Naive thymus-derived CD8-positive, alpha-beta T cell (primary cell): ENCODE measurements at regions not wholly inside any gene's neighbourhood (a gene's known extent, or its start where the extent isn't known, plus 50 kb on each side); places are given as distances from the start of the nearest gene placed in this dataset.

Source experiments
- ATAC-seq, 2 donors: fragments of 150-1000 bp; cut with Tn5 transposase in 1 of 2; sonication (Bioruptor Pico), chemical (Tn5 transposase) in 1 of 2; 1 replicate in 1 of 2; 2 replicates in 1 of 2; pipeline ENCODE4 v1.10.0; 2021; ENCODE audit warnings: mild to moderate bottlenecking in 2 of 2, moderate library complexity in 2 of 2
- POLR2A ChIA-PET: fragments of 350-600 bp; sonication (Branson Sonifier 250); formaldehyde crosslinking; loops from one replicate; lab custom pipeline; 2021; ENCODE audit warnings: antibody characterized with exemption; lab: Charles Lee
- DNase-seq, 10 donors: peaks; one replicate each; pipeline versions ENCODE4 v3.0.0 to v3.0.0-alpha.2; 2020 to 2022
- H3K27ac Mint-ChIP-seq, 10 donors: one replicate each; pipeline ENCODE4 v1.8.0; 2020 to 2022; ENCODE audit warnings: mild to moderate bottlenecking in 10 of 10, mixed read lengths in 10 of 10, moderate library complexity in 4 of 10, inconsistent platforms in 1 of 10
- H3K27me3 Mint-ChIP-seq, 5 donors: one replicate each; pipeline ENCODE4 v1.8.0; 2021 to 2022; ENCODE audit warnings: mixed read lengths in 5 of 5
- H3K36me3 Mint-ChIP-seq, 3 donors: one replicate each; pipeline ENCODE4 v1.8.0; 2020 to 2022; ENCODE audit warnings: mixed read lengths in 3 of 3, mild to moderate bottlenecking in 2 of 3, inconsistent platforms in 1 of 3
- H3K4me1 Mint-ChIP-seq, 4 donors: one replicate each; pipeline ENCODE4 v1.8.0; 2021 to 2022; ENCODE audit warnings: mixed read lengths in 4 of 4
- H3K4me3 Mint-ChIP-seq, 10 donors: one replicate each; pipeline ENCODE4 v1.8.0; 2020 to 2022; ENCODE audit warnings: mild to moderate bottlenecking in 10 of 10, mixed read lengths in 10 of 10, moderate library complexity in 6 of 10, inconsistent platforms in 1 of 10
- H3K9me3 Mint-ChIP-seq, 9 donors: one replicate each; pipeline ENCODE4 v1.8.0; 2020 to 2022; ENCODE audit warnings: mixed read lengths in 9 of 9, mild to moderate bottlenecking in 3 of 9, inconsistent platforms in 1 of 9, moderate library complexity in 1 of 9

DNA sequence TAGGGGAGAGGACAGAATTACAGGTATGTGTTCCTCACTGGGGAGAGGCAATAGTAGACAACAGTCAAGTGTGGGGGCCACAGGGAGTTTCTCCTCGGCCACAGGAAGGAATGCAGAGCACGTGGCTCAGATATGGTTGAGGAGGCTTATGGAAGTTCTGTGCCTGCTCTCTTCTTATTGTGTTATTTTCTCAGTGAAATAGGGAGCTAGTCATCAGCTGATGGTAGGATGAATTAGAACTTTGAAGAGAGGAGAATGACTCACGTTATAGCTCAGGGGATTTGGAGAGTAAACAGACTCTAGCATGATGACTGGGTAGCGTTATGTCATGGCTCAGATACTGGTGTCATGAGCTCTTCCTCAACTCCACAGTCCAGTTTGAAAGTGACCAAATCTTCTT lies 308.3 kb upstream of the IGFBP3 start:
- Mint-ChIP-seq H3K27me3 (peaks cover 0 to 21% (median 8%) of the 10 kb centered on the region in 5 donors), H3K9me3 (peaks cover 0 to 10% (median 4%) of the 10 kb centered on the region in 9 donors), H3K27ac (no peak overlapping the region), H3K4me3 (no peak overlapping the region), H3K4me1 (no peaks in the 10 kb centered on the region), H3K36me3 (no peaks in the 10 kb centered on the region)
- ATAC-seq (no peak), DNase-seq (no peak)
- POLR2A ChIA-PET = no interaction called here

GRCh38 chr7:46226860-46227259 lies 305.8 kb upstream of the IGFBP3 start:
- ATAC-seq = no peak
- H3K4me3 Mint-ChIP-seq = no peak overlapping the region
- H3K27me3 Mint-ChIP-seq = peaks cover 0 to 25% (median 10%) of the 10 kb centered on the region in 5 donors
- H3K36me3 Mint-ChIP-seq = no peaks in the 10 kb centered on the region
- POLR2A ChIA-PET = no interaction called here
- H3K9me3 Mint-ChIP-seq = peaks cover 0 to 14% (median 4%) of the 10 kb centered on the region in 9 donors
- H3K27ac Mint-ChIP-seq = no peak overlapping the region
- H3K4me1 Mint-ChIP-seq = no peaks in the 10 kb centered on the region
- DNase-seq = no peak

DNA sequence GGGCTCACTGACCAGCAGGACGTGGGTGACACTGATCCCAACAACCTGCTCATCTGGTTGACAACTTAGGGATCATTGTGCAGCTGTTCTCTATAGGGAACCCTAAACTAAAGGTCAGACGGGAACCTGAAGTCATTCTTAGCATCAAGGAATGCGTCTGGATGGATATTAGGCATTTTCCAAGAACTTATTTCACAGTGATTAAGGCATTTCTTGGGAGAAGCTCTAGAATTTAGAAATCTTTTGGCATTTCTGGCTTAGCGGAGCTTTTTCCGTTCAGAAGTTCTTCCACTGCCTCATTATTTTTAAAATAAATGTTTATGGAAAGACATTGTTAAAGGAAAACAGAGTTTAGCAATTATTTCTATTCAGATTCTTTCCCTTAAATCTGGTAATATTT lies 303.3 kb upstream of the IGFBP3 start:
- Mint-ChIP-seq H3K4me3 (no peak overlapping the region), H3K36me3 (no peaks in the 10 kb centered on the region), H3K27me3 (peaks cover 2 to 21% (median 7%) of the 10 kb centered on the region in 5 donors), H3K4me1 (no peaks in the 10 kb centered on the region), H3K27ac (no peak overlapping the region), H3K9me3 (peaks cover 0 to 17% (median 4%) of the 10 kb centered on the region in 9 donors)
- DNase-seq (no peak), ATAC-seq (no peak)
- POLR2A ChIA-PET = no interaction called here

DNA sequence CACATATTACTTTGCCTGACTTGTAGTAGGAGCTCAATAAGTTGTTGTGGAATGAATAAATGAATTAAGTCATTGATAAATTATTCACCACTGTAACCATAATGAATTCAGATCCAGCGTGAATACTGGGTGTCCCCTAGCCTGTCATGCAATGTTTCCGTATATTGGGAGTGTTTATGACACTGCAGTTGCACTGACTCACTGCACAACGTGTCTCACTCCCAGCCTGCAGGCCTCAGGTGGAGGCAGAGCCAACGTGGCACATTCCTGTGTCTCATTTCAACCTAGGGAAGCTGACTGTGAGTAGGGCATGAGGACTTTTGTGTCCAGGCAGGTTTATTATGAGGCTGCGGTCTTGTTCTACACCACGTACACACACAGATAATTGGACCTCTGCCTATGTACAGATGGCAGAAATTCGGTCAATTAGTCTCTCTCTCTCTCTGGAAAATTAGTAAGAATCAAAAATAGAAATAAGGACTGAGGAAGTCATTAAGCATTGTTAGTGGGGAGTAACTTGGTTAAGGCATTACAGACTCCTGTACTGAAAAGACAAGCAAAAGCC lies 299.1 kb upstream of the IGFBP3 start:
- H3K27ac Mint-ChIP-seq = no peak overlapping the region
- no peaks in the 10 kb centered on the region for H3K36me3 Mint-ChIP-seq
- POLR2A ChIA-PET = no interaction called here
- H3K4me3 Mint-ChIP-seq = no peak overlapping the region
- H3K27me3 Mint-ChIP-seq = peaks cover 0 to 16% (median 3%) of the 10 kb centered on the region in 5 donors
- H3K4me1 Mint-ChIP-seq = no peaks in the 10 kb centered on the region
- H3K9me3 Mint-ChIP-seq = peaks cover 0 to 13% (median 1%) of the 10 kb centered on the region in 9 donors
- no peak for DNase-seq
- ATAC-seq = no peak

DNA sequence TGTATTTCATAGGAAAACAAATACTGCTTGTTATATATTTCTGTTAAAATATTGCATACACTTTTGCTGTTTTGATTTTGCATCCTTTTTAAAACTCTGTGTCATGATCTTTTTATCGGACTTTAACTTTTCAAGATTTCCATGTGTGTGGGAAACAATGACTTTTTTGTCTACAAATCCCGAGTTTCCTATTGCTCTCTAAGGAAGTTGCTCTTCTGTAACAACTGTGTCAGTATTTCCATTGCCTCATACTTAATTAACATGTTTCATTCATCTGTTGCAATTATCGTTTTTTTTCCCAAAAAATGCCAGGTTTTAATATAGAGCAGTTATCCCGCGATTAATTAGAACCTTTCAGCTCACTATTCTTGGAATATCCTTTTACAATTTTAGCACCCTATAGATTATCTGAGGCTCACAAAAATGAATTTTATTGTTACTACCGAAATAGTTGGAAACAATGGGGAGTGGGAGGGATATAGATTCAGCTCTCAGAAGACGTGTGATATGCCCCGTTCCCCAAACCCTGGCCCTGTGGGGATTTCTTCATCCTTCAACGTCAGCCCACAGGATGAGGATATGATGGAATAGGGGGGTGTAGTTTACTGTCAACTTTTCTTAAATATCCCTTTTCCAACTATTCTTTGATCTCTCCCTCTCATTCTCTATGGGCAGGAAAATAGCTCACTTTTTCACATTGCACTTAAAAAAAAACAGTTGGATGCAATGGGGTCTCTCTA lies 297.6 kb upstream of the IGFBP3 start:
- no peaks in the 10 kb centered on the region for H3K4me1 Mint-ChIP-seq
- H3K27me3 Mint-ChIP-seq = peaks cover 0 to 15% (median 5%) of the 10 kb centered on the region in 5 donors
- no peak overlapping the region for H3K27ac Mint-ChIP-seq
- no peak overlapping the region for H3K4me3 Mint-ChIP-seq
- DNase-seq (no peak), ATAC-seq (no peak)
- POLR2A ChIA-PET = no interaction called here
- H3K9me3 Mint-ChIP-seq = peaks cover 0 to 13% (median 0%) of the 10 kb centered on the region in 9 donors
- no peaks in the 10 kb centered on the region for H3K36me3 Mint-ChIP-seq

GRCh38 chr7:46215987-46216567 lies 295.0 kb upstream of the IGFBP3 start:
- Mint-ChIP-seq H3K27ac (no peak overlapping the region), H3K4me3 (no peak overlapping the region), H3K27me3 (peaks cover 0 to 9% (median 2%) of the 10 kb centered on the region in 5 donors), H3K9me3 (peaks cover 0 to 12% (median 0%) of the 10 kb centered on the region in 9 donors), H3K36me3 (peaks cover 0 to 1% (median 0%) of the 10 kb centered on the region in 3 donors), H3K4me1 (no peaks in the 10 kb centered on the region)
- POLR2A ChIA-PET = no interaction called here
- no peak for DNase-seq
- no peak for ATAC-seq

GRCh38 chr7:46214526-46214925 lies 293.5 kb upstream of the IGFBP3 start:
- no peak overlapping the region for H3K4me3 Mint-ChIP-seq
- no peak for ATAC-seq
- H3K9me3 Mint-ChIP-seq = peaks cover 0 to 12% (median 0%) of the 10 kb centered on the region in 9 donors
- peaks cover 0 to 1% (median 0%) of the 10 kb centered on the region in 3 donors for H3K36me3 Mint-ChIP-seq
- DNase-seq = no peak
- H3K27ac Mint-ChIP-seq = no peak overlapping the region
- H3K4me1 Mint-ChIP-seq = no peaks in the 10 kb centered on the region
- POLR2A ChIA-PET = no interaction called here
- peaks cover 0 to 17% (median 5%) of the 10 kb centered on the region in 5 donors for H3K27me3 Mint-ChIP-seq

- Mint-ChIP-seq H3K36me3 (peaks cover 0 to 1% (median 0%) of the 10 kb centered on the region in 3 donors), H3K4me3 (no peak overlapping the region), H3K27me3 (peaks cover 0 to 19% (median 8%) of the 10 kb centered on the region in 5 donors), H3K9me3 (peaks cover 0 to 12% (median 0%) of the 10 kb centered on the region in 9 donors), H3K27ac (no peak overlapping the region), H3K4me1 (no peaks in the 10 kb centered on the region)
- POLR2A ChIA-PET = interaction anchor here (0.6 kb wide), 1 partner anchor 1176 kb away, joined by 4 read pairs; no protein-coding TSS in a partner anchor
- DNase-seq (no peak), ATAC-seq (no peak)
These were observed 292.1 kb upstream of the IGFBP3 start for GRCh38 chr7:46213154-46213537.

DNA sequence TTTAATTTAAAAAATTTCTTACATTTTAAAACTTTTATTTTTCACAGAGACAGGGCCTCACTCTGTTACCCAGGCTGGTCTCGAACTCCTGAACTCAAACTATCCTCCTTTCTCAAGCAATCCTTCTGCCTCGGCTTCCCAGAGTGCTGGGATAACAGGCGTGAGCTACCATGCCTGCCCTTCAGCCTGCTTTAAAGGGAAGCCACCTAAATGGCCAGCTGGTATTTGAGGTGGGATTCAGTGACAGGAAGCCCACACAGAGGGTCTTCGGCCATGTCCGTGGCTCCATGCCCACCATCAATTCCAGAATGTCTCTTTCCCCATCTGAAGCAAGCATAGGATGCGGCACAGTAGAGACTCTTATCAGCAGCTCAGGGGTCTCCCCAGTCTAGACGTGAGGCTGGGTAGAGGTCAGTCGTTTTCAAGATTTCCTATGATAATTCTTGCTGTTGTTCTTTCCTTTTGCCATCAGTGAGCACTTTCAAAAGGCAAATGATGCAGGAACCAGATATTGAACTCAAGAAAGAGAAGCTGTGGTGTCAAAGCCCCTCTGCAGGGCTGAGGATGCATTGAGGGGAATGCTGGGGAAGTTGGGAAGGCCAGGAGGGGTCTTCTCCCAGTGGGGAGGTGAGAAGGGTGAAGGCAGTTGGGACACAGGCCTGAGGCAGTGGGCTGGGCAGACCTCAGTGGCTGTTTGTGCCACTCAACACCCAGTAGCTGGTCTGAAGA lies 291.5 kb upstream of the IGFBP3 start:
- no peak for ATAC-seq

GRCh38 chr7:46210467-46210866 lies 289.4 kb upstream of the IGFBP3 start:
- POLR2A ChIA-PET = no interaction called here
- ATAC-seq (no peak), DNase-seq (no peak)
- Mint-ChIP-seq H3K27me3 (peaks cover 0 to 17% (median 8%) of the 10 kb centered on the region in 5 donors), H3K27ac (no peak overlapping the region), H3K36me3 (peaks cover 0 to 1% (median 0%) of the 10 kb centered on the region in 3 donors), H3K4me3 (no peak overlapping the region), H3K4me1 (no peaks in the 10 kb centered on the region), H3K9me3 (peaks cover 0 to 7% (median 0%) of the 10 kb centered on the region in 9 donors)

More for the DNA sequence above, 291.5 kb upstream of the IGFBP3 start:
- Mint-ChIP-seq H3K9me3 (peaks cover 0 to 12% (median 0%) of the 10 kb centered on the region in 9 donors), H3K4me1 (no peaks in the 10 kb centered on the region), H3K4me3 (no peak overlapping the region), H3K27me3 (peaks cover 0 to 19% (median 8%) of the 10 kb centered on the region in 5 donors), H3K36me3 (peaks cover 0 to 1% (median 0%) of the 10 kb centered on the region in 3 donors), H3K27ac (no peak overlapping the region)
- no peak for DNase-seq
- POLR2A ChIA-PET = interaction anchor here (0.6 kb wide), 1 partner anchor 1175 kb away, joined by 4 read pairs; no protein-coding TSS in a partner anchor

GRCh38 chr7:46209611-46210388 lies 288.7 kb upstream of the IGFBP3 start:
- H3K27me3 Mint-ChIP-seq = peaks cover 0 to 14% (median 8%) of the 10 kb centered on the region in 5 donors
- H3K4me3 Mint-ChIP-seq = no peak overlapping the region
- no peak overlapping the region for H3K27ac Mint-ChIP-seq
- POLR2A ChIA-PET = no interaction called here
- peaks cover 0 to 1% (median 0%) of the 10 kb centered on the region in 3 donors for H3K36me3 Mint-ChIP-seq
- H3K9me3 Mint-ChIP-seq = peaks cover 0 to 3% (median 0%) of the 10 kb centered on the region in 9 donors
- no peak for ATAC-seq
- no peak for DNase-seq
- no peaks in the 10 kb centered on the region for H3K4me1 Mint-ChIP-seq
